ENCODE measurements at regions not wholly inside any gene's neighbourhood (a gene's known extent, or its start where the extent isn't known, plus 50 kb on each side); places are given as distances from the start of the nearest gene placed in this dataset.
"Not testable (repeated sequence)": the region's sequence is repeated elsewhere in the genome, so short reads cannot be mapped to it uniquely, and the experiment has no call there.

DNA sequence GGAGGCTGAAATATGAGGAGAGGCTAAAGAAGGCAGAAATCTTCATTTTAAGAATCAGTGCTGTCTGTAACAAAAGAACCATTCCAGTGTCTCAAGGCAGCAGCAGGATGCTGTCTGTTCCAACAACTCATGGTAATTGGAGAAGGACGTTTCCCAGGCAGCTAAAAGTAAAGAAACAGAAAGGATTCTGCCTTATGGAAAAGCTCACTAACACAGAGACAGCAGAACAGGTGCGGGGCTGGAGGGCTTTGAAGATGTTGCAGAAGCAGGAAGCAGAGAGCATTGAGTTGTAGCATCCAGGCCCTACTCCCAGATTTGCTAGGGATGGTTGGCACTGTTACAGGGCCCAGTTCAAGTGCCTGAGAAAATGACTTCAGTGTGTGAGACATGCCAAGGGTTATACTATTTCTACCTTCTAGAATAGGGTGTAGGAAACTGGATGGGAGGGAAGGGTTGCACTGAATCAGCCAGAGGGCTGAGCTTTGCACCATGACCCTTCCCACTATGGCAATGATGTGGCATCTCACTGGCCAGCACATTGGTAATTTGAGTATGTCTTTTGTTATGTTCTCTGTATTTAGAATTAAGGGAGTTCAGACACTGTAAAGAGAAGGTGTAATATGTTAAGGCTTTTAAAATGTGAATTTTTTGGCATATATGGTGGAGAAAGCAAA lies 160.0 kb upstream of the FBXO33 start:
- TF ChIP-seq CTCF (IDR thresholded peaks at IDR 0.05; ENCODE audit: borderline replicate concordance, control extremely low read depth, extremely low read depth, insufficient read depth, missing control alignments), result no peak
- in situ Hi-C loops (cut with MboI; ENCODE audit: low sequenced_read_pairs, unreplicated experiment), result no loop called here

DNA sequence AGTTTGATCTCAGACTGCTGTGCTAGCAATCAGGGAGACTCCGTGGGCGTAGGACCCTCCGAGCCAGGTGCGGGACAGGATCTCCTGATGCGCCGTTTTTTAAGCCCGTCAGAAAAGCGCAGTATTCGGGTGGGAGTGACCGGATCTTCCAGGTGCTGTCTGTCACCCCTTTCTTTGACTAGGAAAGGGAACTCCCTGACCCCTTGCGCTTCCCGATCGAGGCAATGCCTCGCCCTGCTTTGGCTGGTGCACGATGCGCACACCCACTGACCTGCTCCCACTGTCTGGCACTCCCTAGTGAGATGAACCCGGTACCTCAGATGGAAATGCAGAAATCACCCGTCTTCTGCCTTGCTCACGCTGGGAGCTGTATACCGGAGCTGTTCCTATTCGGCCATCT lies 157.6 kb upstream of the FBXO33 start:
- DNase-seq (ENCODE audit: low spot score); in situ Hi-C loops (cut with MboI; ENCODE audit: low sequenced_read_pairs, unreplicated experiment): not testable (repeated sequence)

More for the DNA sequence above, 160.0 kb upstream of the FBXO33 start:
- DNase-seq (ENCODE audit: low spot score), result no peak

GRCh38 chr14:39582028-39582654 lies 149.9 kb upstream of the FBXO33 start:
- in situ Hi-C loops (cut with MboI; ENCODE audit: low sequenced_read_pairs, unreplicated experiment), result no loop called here
- no peak for TF ChIP-seq CTCF (IDR thresholded peaks at IDR 0.05; ENCODE audit: borderline replicate concordance, control extremely low read depth, extremely low read depth, insufficient read depth, missing control alignments)
- DNase-seq (ENCODE audit: low spot score), result no peak

GRCh38 chr14:39581474-39581873 lies 149.2 kb upstream of the FBXO33 start:
- no peak for DNase-seq (ENCODE audit: low spot score)
- in situ Hi-C loops (cut with MboI; ENCODE audit: low sequenced_read_pairs, unreplicated experiment), result no loop called here
- no peak for TF ChIP-seq CTCF (IDR thresholded peaks at IDR 0.05; ENCODE audit: borderline replicate concordance, control extremely low read depth, extremely low read depth, insufficient read depth, missing control alignments)

DNA sequence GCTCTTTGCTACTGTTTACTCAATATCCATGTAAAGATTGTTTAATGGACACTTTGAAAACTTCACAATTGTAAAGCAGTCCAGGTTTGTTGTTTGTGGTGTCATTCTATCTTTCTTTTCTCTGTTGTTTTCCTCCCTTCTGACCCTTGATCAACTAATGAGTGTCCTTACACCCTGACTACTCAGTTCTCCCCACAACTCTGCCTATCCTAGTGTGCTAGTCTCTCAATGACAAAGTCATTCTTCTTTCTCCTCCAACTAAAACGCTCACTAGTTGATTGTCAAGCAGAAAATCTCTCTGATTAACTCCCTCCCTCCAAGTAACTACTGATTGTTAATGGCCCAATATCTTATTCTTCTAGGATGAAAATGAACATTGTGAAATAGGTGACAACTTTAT lies 148.5 kb upstream of the FBXO33 start:
- no peak for TF ChIP-seq CTCF (IDR thresholded peaks at IDR 0.05; ENCODE audit: borderline replicate concordance, control extremely low read depth, extremely low read depth, insufficient read depth, missing control alignments)
- DNase-seq (ENCODE audit: low spot score), result no peak
- in situ Hi-C loops (cut with MboI; ENCODE audit: low sequenced_read_pairs, unreplicated experiment), result no loop called here

DNA sequence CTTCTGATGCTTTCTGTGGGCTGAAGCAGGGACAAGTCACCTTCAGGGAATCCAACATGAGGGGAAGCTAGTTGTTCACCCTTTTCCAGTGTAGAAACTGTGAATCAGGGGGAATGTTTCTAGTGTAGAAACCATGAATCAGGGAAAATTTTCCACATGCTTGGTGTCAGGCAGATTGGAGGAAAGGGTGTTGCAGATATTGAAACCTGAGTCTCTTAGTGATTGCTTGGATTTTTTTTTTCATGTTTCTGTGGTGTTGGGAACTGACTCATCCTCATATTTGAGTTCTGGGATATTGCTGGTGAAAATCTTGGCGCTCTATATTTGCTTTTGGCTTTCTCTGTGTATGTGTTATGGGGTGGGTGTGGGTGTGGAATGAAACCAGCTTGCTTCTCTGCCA lies 144.5 kb upstream of the FBXO33 start:
- no peak for DNase-seq (ENCODE audit: low spot score)
- in situ Hi-C loops (cut with MboI; ENCODE audit: low sequenced_read_pairs, unreplicated experiment), result no loop called here
- TF ChIP-seq CTCF (IDR thresholded peaks at IDR 0.05; ENCODE audit: borderline replicate concordance, control extremely low read depth, extremely low read depth, insufficient read depth, missing control alignments), result no peak

GRCh38 chr14:39576258-39576657 lies 144.0 kb upstream of the FBXO33 start:
- in situ Hi-C loops (cut with MboI; ENCODE audit: low sequenced_read_pairs, unreplicated experiment), result no loop called here
- DNase-seq (ENCODE audit: low spot score), result no peak
- no peak for TF ChIP-seq CTCF (IDR thresholded peaks at IDR 0.05; ENCODE audit: borderline replicate concordance, control extremely low read depth, extremely low read depth, insufficient read depth, missing control alignments)

All from GM13976 (cell line).